Vagina (tissue), 2 donors: ENCODE measurements at regions not wholly inside any gene's neighbourhood (a gene's known extent, or its start where the extent isn't known, plus 50 kb on each side); places are given as distances from the start of the nearest gene placed in this dataset.

ENCODE experiments used
- CTCF ChIP-seq, 3 experiments: fragments of 450-650 bp in 2 of 3; fragments of 200-600 bp in 1 of 3; sonication (generic) in 1 of 3; IDR thresholded peaks; one replicate each; pipeline ENCODE4 v1.5.1; 2017 to 2019; ENCODE audit warnings: antibody characterized with exemption in 3 of 3, mild to moderate bottlenecking in 2 of 3, moderate library complexity in 2 of 3
- POLR2A ChIP-seq, 2 donors: fragments of 450-650 bp; IDR thresholded peaks; one replicate each; pipeline ENCODE4 v1.6.1; 2017; ENCODE audit warnings: antibody characterized with exemption in 2 of 2, mild to moderate bottlenecking in 2 of 2, moderate library complexity in 2 of 2

GRCh38 chr1:5543235-5543634 lies 449.0 kb downstream of the NPHP4 start:
- TF ChIP-seq POLR2A (IDR thresholded peaks at IDR 0.05) (no peak), CTCF (IDR thresholded peaks at IDR 0.05) (no peak)
